ENCODE measurements at regions not wholly inside any gene's neighbourhood (a gene's known extent, or its start where the extent isn't known, plus 50 kb on each side); places are given as distances from the start of the nearest gene placed in this dataset.

DNA sequence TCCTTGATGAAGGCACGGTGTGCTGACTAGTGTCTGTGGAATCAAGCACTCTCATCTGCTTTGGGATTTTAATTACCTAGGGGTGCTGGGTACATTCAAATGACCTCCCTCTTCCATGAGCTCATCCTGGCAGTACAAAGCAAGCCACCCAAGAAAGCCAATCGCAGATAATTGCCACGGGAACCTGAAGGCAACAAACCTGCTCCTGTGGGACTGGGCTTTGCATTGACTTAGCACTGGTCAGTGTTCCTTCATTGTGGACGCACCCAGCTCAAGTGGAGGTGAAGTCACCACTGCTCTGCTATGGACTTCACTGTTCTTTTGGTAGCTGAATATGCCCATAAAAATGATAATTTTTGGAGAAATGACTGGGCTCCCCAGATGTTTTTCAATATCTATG, 261.6 kb upstream of the FERMT1 start:
- in situ Hi-C loops (cut with MboI; ENCODE audit: low pct_unique_long_range_greater_than_20kb, low sequenced_read_pairs, unreplicated experiment) = no loop called here
- no peak for DNase-seq (ENCODE audit: low spot score)
- TF ChIP-seq, protein P1, sequence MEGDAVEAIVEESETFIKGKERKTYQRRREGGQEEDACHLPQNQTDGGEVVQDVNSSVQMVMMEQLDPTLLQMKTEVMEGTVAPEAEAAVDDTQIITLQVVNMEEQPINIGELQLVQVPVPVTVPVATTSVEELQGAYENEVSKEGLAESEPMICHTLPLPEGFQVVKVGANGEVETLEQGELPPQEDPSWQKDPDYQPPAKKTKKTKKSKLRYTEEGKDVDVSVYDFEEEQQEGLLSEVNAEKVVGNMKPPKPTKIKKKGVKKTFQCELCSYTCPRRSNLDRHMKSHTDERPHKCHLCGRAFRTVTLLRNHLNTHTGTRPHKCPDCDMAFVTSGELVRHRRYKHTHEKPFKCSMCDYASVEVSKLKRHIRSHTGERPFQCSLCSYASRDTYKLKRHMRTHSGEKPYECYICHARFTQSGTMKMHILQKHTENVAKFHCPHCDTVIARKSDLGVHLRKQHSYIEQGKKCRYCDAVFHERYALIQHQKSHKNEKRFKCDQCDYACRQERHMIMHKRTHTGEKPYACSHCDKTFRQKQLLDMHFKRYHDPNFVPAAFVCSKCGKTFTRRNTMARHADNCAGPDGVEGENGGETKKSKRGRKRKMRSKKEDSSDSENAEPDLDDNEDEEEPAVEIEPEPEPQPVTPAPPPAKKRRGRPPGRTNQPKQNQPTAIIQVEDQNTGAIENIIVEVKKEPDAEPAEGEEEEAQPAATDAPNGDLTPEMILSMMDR (IDR thresholded peaks at IDR 0.05; ENCODE audit: extremely low read depth, insufficient read depth, missing control alignments) = no peak

DNA sequence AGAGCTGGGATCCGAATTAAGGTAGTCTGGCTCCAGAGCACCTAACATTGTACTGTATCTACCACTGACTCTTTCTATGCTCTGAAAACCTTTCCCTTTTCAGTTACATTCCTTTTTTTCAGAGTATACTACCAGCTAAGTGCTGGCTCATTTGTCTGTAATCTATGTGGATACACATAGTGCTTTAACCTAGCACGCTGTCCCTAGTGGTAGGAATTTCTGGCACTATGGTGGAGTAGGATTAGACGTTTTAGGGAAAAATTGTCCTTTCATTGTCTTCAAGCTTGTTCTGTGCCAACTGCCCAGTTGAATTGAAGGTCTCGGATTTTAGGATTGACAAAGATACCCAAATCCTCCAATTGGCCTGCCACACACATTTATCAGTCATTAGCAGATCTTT, 259.1 kb upstream of the FERMT1 start:
- TF ChIP-seq, protein P1 (IDR thresholded peaks at IDR 0.05; ENCODE audit: extremely low read depth, insufficient read depth, missing control alignments) = no peak
- in situ Hi-C loops (cut with MboI; ENCODE audit: low pct_unique_long_range_greater_than_20kb, low sequenced_read_pairs, unreplicated experiment) = no loop called here
- DNase-seq (ENCODE audit: low spot score) = no peak

DNA sequence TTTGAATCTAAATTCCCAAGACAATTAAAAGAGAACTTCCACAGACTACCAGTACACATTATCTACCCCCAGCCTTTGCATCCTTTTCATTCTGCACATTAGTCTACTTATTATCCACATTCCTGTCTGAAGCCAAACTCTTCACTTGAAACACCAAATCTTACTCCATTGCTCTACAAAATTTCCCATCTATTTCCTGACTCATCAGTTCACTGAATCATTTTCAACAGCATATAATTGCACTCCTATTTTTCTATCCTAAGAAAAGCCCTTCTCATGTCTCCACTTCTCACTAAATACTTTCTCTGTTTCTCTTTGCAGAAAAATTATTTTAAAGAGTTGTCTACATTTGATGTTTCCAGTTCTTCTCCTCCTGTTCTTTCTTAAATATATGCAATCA, 239.4 kb upstream of the FERMT1 start:
- TF ChIP-seq, protein P1 (IDR thresholded peaks at IDR 0.05; ENCODE audit: extremely low read depth, insufficient read depth, missing control alignments) = no peak
- no peak for DNase-seq (ENCODE audit: low spot score)
- in situ Hi-C loops (cut with MboI; ENCODE audit: low pct_unique_long_range_greater_than_20kb, low sequenced_read_pairs, unreplicated experiment) = no loop called here

DNA sequence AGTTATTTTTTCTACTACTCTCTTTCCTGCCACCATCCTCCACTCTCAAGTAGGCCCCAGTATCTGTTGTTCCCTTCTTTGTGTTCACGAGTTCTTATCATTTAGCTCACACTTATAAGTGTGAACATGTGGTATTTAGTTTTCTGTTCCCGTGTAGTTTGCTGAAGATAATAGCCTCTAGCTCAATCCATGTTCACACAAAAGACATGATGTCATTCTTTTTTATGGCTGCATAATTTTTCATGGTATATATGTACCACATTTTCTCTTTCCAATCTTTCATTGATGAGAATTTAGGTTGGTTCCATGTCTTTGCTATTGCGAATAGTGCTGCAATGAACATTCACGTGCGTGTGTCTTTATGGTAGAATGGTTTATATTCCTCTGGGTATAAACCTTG, 237.9 kb upstream of the FERMT1 start:
- in situ Hi-C loops (cut with MboI; ENCODE audit: low pct_unique_long_range_greater_than_20kb, low sequenced_read_pairs, unreplicated experiment) = no loop called here

DNA sequence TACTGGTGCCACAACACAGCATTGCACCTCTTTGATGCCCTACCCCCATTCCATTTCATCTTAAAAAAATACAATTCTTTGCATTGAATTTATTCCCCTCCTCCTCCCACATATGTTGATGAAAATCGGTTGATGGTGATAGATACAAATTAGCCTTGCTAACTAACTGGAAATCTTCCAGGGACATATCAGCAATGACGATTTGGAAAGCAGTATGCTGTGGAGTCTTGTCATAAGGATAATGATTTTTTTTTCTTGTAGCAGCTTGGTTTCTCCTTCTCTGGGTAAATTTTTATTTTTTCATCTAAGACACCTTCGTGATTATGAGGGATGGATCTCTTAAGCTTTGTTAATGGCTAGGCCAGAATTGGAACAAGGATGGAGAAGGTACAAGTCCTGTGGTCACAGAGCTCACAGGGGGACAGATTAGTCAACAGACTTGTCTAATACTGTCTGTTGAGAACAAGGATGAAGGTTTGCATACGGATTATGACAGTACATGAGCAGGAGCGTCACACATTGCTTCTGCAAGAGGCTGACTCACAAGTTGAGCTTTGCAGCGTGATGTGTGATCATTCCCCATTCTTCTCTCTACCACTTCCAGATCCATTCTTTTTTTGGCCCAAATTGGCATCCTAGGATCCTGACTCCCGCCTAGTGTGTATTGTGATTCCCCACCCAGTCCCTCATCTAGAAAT, 233.1 kb upstream of the FERMT1 start:
- DNase-seq (ENCODE audit: low spot score) = no peak
- in situ Hi-C loops (cut with MboI; ENCODE audit: low pct_unique_long_range_greater_than_20kb, low sequenced_read_pairs, unreplicated experiment) = no loop called here
- TF ChIP-seq, protein P1 (IDR thresholded peaks at IDR 0.05; ENCODE audit: extremely low read depth, insufficient read depth, missing control alignments) = no peak

More for the DNA sequence above, 237.9 kb upstream of the FERMT1 start:
- DNase-seq (ENCODE audit: low spot score) = no peak
- TF ChIP-seq, protein P1 (IDR thresholded peaks at IDR 0.05; ENCODE audit: extremely low read depth, insufficient read depth, missing control alignments) = no peak

DNA sequence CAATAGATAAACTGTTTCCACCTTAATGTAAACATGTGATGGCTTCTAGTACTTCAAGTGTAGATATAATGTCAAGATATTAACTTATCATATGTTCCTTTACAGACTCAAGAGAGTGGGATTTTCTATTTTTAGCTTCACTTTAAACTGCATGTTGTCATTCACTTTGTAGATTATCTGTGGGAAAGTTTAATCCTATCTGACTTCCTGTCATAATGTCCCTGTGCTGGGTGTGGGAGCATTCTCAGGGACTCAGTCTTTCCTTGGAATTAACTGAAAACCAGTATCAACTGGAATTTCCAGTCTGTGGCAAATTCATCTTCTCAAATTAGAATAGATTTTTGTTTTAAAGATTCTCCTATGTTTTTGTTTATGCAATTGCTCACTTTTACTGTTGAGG, 226.1 kb upstream of the FERMT1 start:
- in situ Hi-C loops (cut with MboI; ENCODE audit: low pct_unique_long_range_greater_than_20kb, low sequenced_read_pairs, unreplicated experiment) = no loop called here
- no peak for DNase-seq (ENCODE audit: low spot score)
- TF ChIP-seq, protein P1 (IDR thresholded peaks at IDR 0.05; ENCODE audit: extremely low read depth, insufficient read depth, missing control alignments) = no peak

Data from GM13977 (cell line).